GM23248 (cell line): ENCODE measurements at regions not wholly inside any gene's neighbourhood (a gene's known extent, or its start where the extent isn't known, plus 50 kb on each side); places are given as distances from the start of the nearest gene placed in this dataset.
A peak's percentile ranks its signal among the peaks of the same experiment; 100 is the strongest.
"Not testable (repeated sequence)": the region's sequence is repeated elsewhere in the genome, so short reads cannot be mapped to it uniquely, and the experiment has no call there.

Experiments
- DNase-seq: peaks from one replicate; pipeline ENCODE4 v3.0.0-alpha.2; 2015
- H2AFZ ChIP-seq: fragments of 200-600 bp; sonication (generic); 2 replicates; pipeline ENCODE4 v1.6.1; 2016; ENCODE audit warnings: antibody characterized with exemption
- H3F3A ChIP-seq: fragments of 200-600 bp; sonication (generic); 2 replicates; pipeline ENCODE4 v1.6.1; 2016; ENCODE audit warnings: mild to moderate bottlenecking, antibody characterized with exemption, mixed run types; ENCODE audit not compliant: insufficient read depth
- H3K27ac ChIP-seq: fragments of 200-600 bp; sonication (generic); 2 replicates; pipeline ENCODE4 v1.5.1; 2016; ENCODE audit warnings: mild to moderate bottlenecking
- H3K27me3 ChIP-seq: fragments of 200-600 bp; sonication (generic); replicated peaks from 2 replicates; pipeline ENCODE4 v1.6.1; 2016; ENCODE audit warnings: mild to moderate bottlenecking; ENCODE audit not compliant: insufficient read depth
- H3K36me3 ChIP-seq: fragments of 200-600 bp; sonication (generic); 2 replicates; pipeline ENCODE4 v1.6.1; 2016; ENCODE audit warnings: low read depth, mild to moderate bottlenecking
- H3K4me1 ChIP-seq: fragments of 200-600 bp; sonication (generic); 2 replicates; pipeline ENCODE4 v1.6.1; 2016; ENCODE audit warnings: mild to moderate bottlenecking; ENCODE audit not compliant: insufficient read depth
- H3K4me2 ChIP-seq: fragments of 200-600 bp; sonication (generic); one replicate; pipeline ENCODE4 v1.6.1; 2016; ENCODE audit warnings: mild to moderate bottlenecking; ENCODE audit not compliant: unreplicated experiment
- H3K4me3 ChIP-seq: fragments of 200-600 bp; sonication (generic); 2 replicates; pipeline ENCODE4 v1.5.1; 2016; ENCODE audit warnings: mild to moderate bottlenecking
- H3K79me2 ChIP-seq: fragments of 200-600 bp; sonication (generic); 2 replicates; pipeline ENCODE4 v1.6.1; 2016; ENCODE audit warnings: mild to moderate bottlenecking; ENCODE audit not compliant: insufficient read depth
- H3K9ac ChIP-seq: fragments of 200-600 bp; sonication (generic); 2 replicates; pipeline ENCODE4 v1.6.1; 2016; ENCODE audit warnings: mild to moderate bottlenecking
- H3K9me2 ChIP-seq: fragments of 200-600 bp; sonication (generic); 2 replicates; pipeline ENCODE4 v1.6.1; 2016; ENCODE audit warnings: mixed run types, mild to moderate bottlenecking, moderate library complexity; ENCODE audit not compliant: insufficient read depth
- H3K9me3 ChIP-seq: fragments of 200-600 bp; sonication (generic); one replicate; pipeline ENCODE4 v1.6.1; 2017; ENCODE audit warnings: low read depth
- H4K20me1 ChIP-seq: fragments of 200-600 bp; sonication (generic); 2 replicates; pipeline ENCODE4 v1.6.0; 2016; ENCODE audit not compliant: insufficient read depth
- EZH2 ChIP-seq: fragments of 200-600 bp; sonication (generic); IDR thresholded peaks from 2 replicates; pipeline ENCODE4 v1.6.1; 2018; ENCODE audit warnings: antibody characterized with exemption, mild to moderate bottlenecking; ENCODE audit not compliant: insufficient read depth, poor library complexity, severe bottlenecking
- EZH2phosphoT487 ChIP-seq: fragments of 200-600 bp; sonication (generic); IDR thresholded peaks from 2 replicates; pipeline ENCODE4 v1.6.1; 2018; ENCODE audit warnings: antibody characterized with exemption, moderate library complexity, mild to moderate bottlenecking, low read depth; ENCODE audit not compliant: insufficient read depth
- WGBS, 2 experiments: methylation state at CpG; one replicate each; pipeline ENCODE4 v1.1.6; 2015 to 2017; ENCODE audit warnings: low lambda C conversion rate in 2 of 2, low coverage in 1 of 2; ENCODE audit errors: missing lambda C conversion rate in 2 of 2; 5-methylcytosine and 5-hydroxymethylcytosine counted together
- in situ Hi-C: fragments of 300-500 bp; cut with MboI; formaldehyde crosslinking; loops from 2 replicates; pipeline ENCODE4 v1.15.0; 2020

DNA sequence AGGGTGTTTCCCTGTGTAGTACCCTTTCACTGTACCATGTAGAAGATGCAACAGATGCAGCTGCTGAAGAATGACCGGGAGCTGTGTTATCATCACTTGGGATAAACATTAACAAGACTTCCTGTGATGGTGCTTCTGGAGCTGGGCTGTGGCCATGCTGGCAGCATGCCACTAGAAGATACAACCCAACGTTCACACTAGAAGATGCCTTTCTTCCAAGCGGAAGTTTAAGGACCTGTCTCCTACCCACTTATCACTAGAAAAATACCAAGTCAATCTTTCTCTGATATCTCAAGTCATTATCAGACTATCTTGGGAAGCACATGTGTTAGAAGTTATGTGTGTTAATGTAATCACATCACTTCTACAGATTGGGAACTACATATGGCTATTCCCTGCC is 953.5 kb downstream of the CNTNAP5 start:
- no peak overlapping the region for H3K4me2 ChIP-seq
- H3K9me2 ChIP-seq = no peaks in the 10 kb centered on the region
- no peak overlapping the region for H3K27ac ChIP-seq
- no peaks in the 10 kb centered on the region for H3K4me1 ChIP-seq
- in situ Hi-C loops = no loop called here
- H3K9me3 ChIP-seq = no peaks in the 10 kb centered on the region
- H3K36me3 ChIP-seq = no peaks in the 10 kb centered on the region
- no peak overlapping the region for H3K9ac ChIP-seq
- no peaks in the 10 kb centered on the region for H4K20me1 ChIP-seq
- no peaks in the 10 kb centered on the region for H3K27me3 ChIP-seq
- DNase-seq = no peak
- 35 to 41% methylated on average over 3 of the region's 3 CpGs for WGBS, 2 experiments
- H3K79me2 ChIP-seq = no peaks in the 10 kb centered on the region
- H3F3A ChIP-seq = no peaks in the 10 kb centered on the region
- H3K4me3 ChIP-seq = no peak overlapping the region
- TF ChIP-seq EZH2phosphoT487 (no peak), EZH2 (no peak)
- H2AFZ ChIP-seq = no peak overlapping the region

DNA sequence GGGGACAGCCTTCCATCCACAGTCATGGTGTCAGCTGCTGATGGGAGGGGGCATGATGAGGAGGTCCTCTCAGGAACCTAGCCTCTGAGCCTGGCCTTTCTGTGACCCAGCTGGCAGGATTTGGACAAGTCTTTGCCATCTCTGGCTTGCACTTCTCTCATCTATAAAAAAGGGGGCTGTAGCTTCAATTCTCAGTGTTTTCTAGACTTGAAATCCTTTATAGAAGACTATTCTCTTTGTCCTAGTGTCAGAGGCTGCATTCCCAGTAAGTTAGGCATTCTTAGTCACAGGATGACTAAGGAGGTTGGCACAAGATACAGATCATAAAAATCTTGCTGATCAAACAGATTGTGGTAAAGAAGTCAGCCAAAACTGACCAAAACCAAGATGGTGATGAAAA is 958.5 kb downstream of the CNTNAP5 start:
- Histone ChIP-seq H3K4me2 (no peak overlapping the region), H2AFZ (no peak overlapping the region), H3F3A (no peaks in the 10 kb centered on the region), H3K9me2 (no peaks in the 10 kb centered on the region), H3K9ac (no peak overlapping the region), H3K79me2 (no peaks in the 10 kb centered on the region), H3K4me3 (no peak overlapping the region), H3K27ac (no peak overlapping the region), H3K36me3 (no peaks in the 10 kb centered on the region), H4K20me1 (no peaks in the 10 kb centered on the region), H3K27me3 (no peaks in the 10 kb centered on the region), H3K9me3 (no peaks in the 10 kb centered on the region), H3K4me1 (no peaks in the 10 kb centered on the region)
- TF ChIP-seq EZH2phosphoT487 (no peak), EZH2 (no peak)
- peak; percentile 11 for DNase-seq
- in situ Hi-C loops = no loop called here

DNA sequence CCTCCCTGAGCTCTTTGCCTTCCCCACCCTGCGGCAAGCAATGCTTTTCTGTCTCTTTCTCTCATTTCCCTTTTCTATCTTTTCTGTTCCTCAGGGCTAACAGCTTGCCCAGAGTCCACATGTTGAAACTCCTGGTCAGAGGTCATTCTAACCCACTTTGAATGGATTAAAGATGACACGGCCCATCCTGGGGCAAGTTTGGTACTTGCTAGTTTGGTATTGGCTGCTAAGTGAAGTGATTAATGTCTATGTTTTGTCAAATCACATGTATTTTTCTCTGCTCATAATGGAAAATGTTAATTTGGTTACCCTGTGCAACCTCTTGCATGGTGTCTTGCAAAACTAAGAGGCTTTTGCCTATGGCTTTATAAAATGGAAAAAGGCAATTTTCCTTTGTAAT is 960.2 kb downstream of the CNTNAP5 start:
- WGBS, 2 experiments = 20 to 32% methylated on average over 2 of the region's 2 CpGs

DNA sequence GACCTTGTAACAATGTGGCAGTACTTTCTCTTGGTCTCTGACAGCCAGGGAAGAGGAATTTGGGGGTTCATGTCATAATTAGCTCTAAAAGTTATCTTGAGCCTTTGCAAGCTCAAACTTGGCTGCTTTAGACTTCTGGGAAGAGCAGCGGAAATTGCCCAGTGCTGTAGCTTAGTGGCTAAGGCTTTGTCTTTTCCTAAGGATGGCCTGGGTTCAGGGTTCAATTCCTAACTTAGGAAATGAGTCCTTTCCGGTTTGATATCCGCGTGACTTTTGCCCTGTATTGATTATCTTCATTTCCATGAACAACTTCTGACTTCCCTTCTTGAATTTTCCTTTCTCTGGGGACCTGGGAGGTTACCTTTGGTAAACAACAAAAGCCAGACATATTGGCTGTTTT is 961.0 kb downstream of the CNTNAP5 start:
- Histone ChIP-seq H2AFZ (no peak overlapping the region), H3K4me1 (no peaks in the 10 kb centered on the region), H3K4me2 (no peak overlapping the region), H3K9me2 (no peaks in the 10 kb centered on the region), H3F3A (no peaks in the 10 kb centered on the region), H3K36me3 (no peaks in the 10 kb centered on the region), H4K20me1 (no peaks in the 10 kb centered on the region), H3K79me2 (no peaks in the 10 kb centered on the region), H3K9ac (no peak overlapping the region), H3K27ac (no peak overlapping the region), H3K9me3 (no peaks in the 10 kb centered on the region), H3K4me3 (no peak overlapping the region), H3K27me3 (no peaks in the 10 kb centered on the region)
- in situ Hi-C loops = no loop called here
- DNase-seq = no peak
- WGBS, 2 experiments = 27 to 38% methylated on average over 4 of the region's 4 CpGs
- TF ChIP-seq EZH2 (no peak), EZH2phosphoT487 (no peak)

More for the DNA sequence above, 960.2 kb downstream of the CNTNAP5 start:
- no peaks in the 10 kb centered on the region for H3F3A ChIP-seq
- in situ Hi-C loops = no loop called here
- no peak overlapping the region for H3K9ac ChIP-seq
- H3K27me3 ChIP-seq = no peaks in the 10 kb centered on the region
- H3K4me2 ChIP-seq = no peak overlapping the region
- no peaks in the 10 kb centered on the region for H3K36me3 ChIP-seq
- no peaks in the 10 kb centered on the region for H3K9me2 ChIP-seq
- H3K4me1 ChIP-seq = no peaks in the 10 kb centered on the region
- no peak for DNase-seq
- no peak overlapping the region for H3K4me3 ChIP-seq
- no peaks in the 10 kb centered on the region for H3K79me2 ChIP-seq
- H3K27ac ChIP-seq = no peak overlapping the region
- H2AFZ ChIP-seq = no peak overlapping the region
- TF ChIP-seq EZH2 = no peak
- no peak for TF ChIP-seq EZH2phosphoT487
- H3K9me3 ChIP-seq = no peaks in the 10 kb centered on the region
- H4K20me1 ChIP-seq = no peaks in the 10 kb centered on the region

DNA sequence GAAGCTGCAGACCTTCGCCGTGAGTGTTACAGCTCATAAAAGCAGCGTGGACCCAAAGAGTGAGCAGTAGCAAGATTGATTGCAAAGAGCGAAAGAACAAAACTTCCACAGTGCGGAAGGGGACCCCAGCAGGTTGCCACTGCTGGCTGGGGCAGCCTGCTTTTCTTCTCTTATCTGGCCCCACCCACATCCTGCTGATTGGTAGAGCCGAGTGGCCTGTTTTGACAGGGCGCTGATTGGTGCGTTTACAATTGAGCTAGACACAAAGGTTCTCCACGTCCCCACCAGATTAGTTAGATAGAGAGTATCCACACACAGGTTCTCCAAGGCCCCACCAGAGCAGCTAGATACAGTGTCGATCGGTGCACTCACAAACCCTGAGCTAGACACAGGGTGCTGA is 961.8 kb downstream of the CNTNAP5 start:
- H3K4me3 ChIP-seq, H3K9me3 ChIP-seq, H3F3A ChIP-seq, H3K27me3 ChIP-seq, in situ Hi-C loops, H3K4me2 ChIP-seq, H3K9me2 ChIP-seq, H3K79me2 ChIP-seq, H3K27ac ChIP-seq, DNase-seq, H3K4me1 ChIP-seq, H3K36me3 ChIP-seq, H2AFZ ChIP-seq, H4K20me1 ChIP-seq, H3K9ac ChIP-seq: not testable (repeated sequence)
- 47 to 48% methylated on average over 11 of the region's 11 CpGs for WGBS, 2 experiments

DNA sequence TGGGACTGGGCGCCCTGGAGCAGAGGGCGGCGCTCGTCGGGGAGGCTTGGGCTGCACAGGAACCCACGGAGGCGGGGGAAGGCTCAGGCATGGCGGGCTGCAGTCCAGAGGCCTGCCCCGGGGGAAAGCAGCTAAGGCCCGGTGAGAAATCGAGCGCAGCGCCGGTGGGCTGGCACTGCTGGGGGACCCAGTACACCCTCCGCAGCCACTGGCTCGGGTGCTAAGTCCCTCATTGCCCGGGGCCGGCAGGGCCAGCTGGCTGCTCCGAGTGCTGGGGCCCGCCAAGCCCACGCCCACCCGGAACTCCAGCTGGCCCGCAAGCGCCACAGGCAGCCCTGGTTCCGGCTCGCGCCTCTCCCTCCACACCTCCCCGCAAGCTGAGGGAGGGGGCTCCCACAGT is 962.3 kb downstream of the CNTNAP5 start:
- in situ Hi-C loops, H3K27me3 ChIP-seq, H3K27ac ChIP-seq, H3K79me2 ChIP-seq, H4K20me1 ChIP-seq, H3K36me3 ChIP-seq, H3K9me3 ChIP-seq, H3K4me3 ChIP-seq, H3F3A ChIP-seq, H3K4me1 ChIP-seq, H2AFZ ChIP-seq, DNase-seq, H3K9ac ChIP-seq, H3K9me2 ChIP-seq, H3K4me2 ChIP-seq: not testable (repeated sequence)
- WGBS, 2 experiments = 79 to 84% methylated on average over 15 to 28 of the region's 28 CpGs
